ENCODE measurements at regions not wholly inside any gene's neighbourhood (a gene's known extent, or its start where the extent isn't known, plus 50 kb on each side); places are given as distances from the start of the nearest gene placed in this dataset.

GRCh38 chr2:62374301-62375112, 131.5 kb downstream of the TMEM17 start:
- H3K4me3 ChIP-seq (ENCODE audit: low read depth, low read length), result no peak overlapping the region
- in situ Hi-C loops (cut with HindIII; ENCODE audit: low sequenced_read_pairs), result no loop called here
- no peak for DNase-seq (ENCODE audit: low read depth, low spot score)
- no peak for TF ChIP-seq CTCF (IDR thresholded peaks at IDR 0.05; ENCODE audit: low read depth, low read length)

GRCh38 chr2:62372824-62373223, 133.2 kb downstream of the TMEM17 start:
- in situ Hi-C loops (cut with HindIII; ENCODE audit: low sequenced_read_pairs), result no loop called here
- TF ChIP-seq CTCF (IDR thresholded peaks at IDR 0.05; ENCODE audit: low read depth, low read length), result no peak
- DNase-seq (ENCODE audit: low read depth, low spot score), result no peak
- H3K4me3 ChIP-seq (ENCODE audit: low read depth, low read length), result no peak overlapping the region

- DNase-seq (ENCODE audit: low read depth, low spot score), result no peak
- no peak for TF ChIP-seq CTCF (IDR thresholded peaks at IDR 0.05; ENCODE audit: low read depth, low read length)
- in situ Hi-C loops (cut with HindIII; ENCODE audit: low sequenced_read_pairs), result no loop called here
- H3K4me3 ChIP-seq (ENCODE audit: low read depth, low read length), result no peak overlapping the region
Observed at GRCh38 chr2:62370321-62371250, 135.4 kb downstream of the TMEM17 start.

GRCh38 chr2:62369541-62370202, 136.3 kb downstream of the TMEM17 start:
- in situ Hi-C loops (cut with HindIII; ENCODE audit: low sequenced_read_pairs), result no loop called here
- no peak for TF ChIP-seq CTCF (IDR thresholded peaks at IDR 0.05; ENCODE audit: low read depth, low read length)
- no peak for DNase-seq (ENCODE audit: low read depth, low spot score)
- H3K4me3 ChIP-seq (ENCODE audit: low read depth, low read length), result no peak overlapping the region

GRCh38 chr2:62364791-62365528, 141.0 kb downstream of the TMEM17 start:
- no peak overlapping the region for H3K4me3 ChIP-seq (ENCODE audit: low read depth, low read length)
- TF ChIP-seq CTCF (IDR thresholded peaks at IDR 0.05; ENCODE audit: low read depth, low read length), result no peak
- in situ Hi-C loops (cut with HindIII; ENCODE audit: low sequenced_read_pairs), result no loop called here
- DNase-seq (ENCODE audit: low read depth, low spot score), result no peak

- in situ Hi-C loops (cut with HindIII; ENCODE audit: low sequenced_read_pairs), result no loop called here
- no peak overlapping the region for H3K4me3 ChIP-seq (ENCODE audit: low read depth, low read length)
- TF ChIP-seq CTCF (IDR thresholded peaks at IDR 0.05; ENCODE audit: low read depth, low read length), result no peak
- no peak for DNase-seq (ENCODE audit: low read depth, low spot score)
Observed at GRCh38 chr2:62363166-62363565, 142.8 kb downstream of the TMEM17 start.

Data from astrocyte of the spinal cord (primary cell).